Stimulated activated CD4-positive, alpha-beta T cell treated with anti-CD3 and anti-CD28 coated beads, Interleukin-2, amount 100 ng/mL, for 48 hours (primary cell): ENCODE measurements at regions not wholly inside any gene's neighbourhood (a gene's known extent, or its start where the extent isn't known, plus 50 kb on each side); places are given as distances from the start of the nearest gene placed in this dataset.
"Not testable (repeated sequence)": the region's sequence is repeated elsewhere in the genome, so short reads cannot be mapped to it uniquely, and the experiment has no call there.

ENCODE experiments used
- DNase-seq, 2 donors: peaks; one replicate each; pipeline ENCODE4 v3.0.0-alpha.2; 2020

DNA sequence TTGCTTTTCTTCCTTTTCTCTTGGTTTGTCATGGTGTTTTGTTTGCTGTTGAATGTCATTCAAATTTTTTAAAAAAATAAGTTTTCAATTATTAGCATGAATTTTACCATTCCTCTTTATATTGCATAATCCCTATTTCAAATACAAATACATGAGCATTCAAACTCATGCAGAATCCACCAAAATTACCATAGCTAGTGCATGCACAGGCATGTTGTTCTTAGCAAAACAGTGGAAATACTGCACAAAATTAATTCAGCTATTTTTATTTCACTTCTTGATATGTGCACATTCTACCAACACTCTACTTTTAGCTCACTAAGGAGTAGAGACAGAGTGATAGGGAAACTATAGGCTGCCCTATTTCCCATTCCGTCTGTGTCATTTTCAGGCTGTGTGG, 670.1 kb upstream of the LRRN3 start:
- no peak for DNase-seq

DNA sequence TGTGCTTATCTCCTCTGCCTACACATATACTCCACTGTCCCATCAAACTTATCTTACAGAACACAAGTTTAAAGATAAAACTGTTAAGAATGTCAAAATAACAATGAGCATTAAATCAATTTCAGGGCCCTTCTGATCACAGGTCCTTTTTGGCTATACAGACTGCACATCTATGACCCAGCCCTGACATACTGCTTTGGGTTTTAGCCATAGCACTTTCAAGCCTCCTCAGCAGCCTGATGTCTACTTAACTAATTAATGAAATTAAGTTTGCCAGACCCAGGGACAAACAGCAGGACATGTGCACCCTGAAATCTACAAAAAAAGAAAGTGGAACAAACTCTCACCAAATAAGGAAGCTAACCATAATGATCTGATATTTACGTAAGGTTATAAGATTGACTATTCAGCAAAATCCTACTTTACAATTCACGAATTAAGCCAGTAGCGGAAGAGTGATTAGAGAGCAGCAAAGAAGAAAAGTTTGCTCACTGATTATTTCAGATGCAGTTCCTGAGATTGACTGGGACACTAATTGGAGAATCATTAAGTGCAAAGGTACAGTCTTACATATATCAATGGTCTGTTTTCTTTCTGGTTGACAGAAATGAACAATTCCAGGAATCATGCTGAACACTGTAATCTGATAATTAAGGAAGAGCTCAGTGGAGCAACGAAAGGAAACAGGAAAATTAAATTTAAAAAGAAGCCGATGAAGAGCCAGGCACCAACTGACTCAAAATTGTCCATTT, 669.3 kb upstream of the LRRN3 start:
- DNase-seq = no peak

DNA sequence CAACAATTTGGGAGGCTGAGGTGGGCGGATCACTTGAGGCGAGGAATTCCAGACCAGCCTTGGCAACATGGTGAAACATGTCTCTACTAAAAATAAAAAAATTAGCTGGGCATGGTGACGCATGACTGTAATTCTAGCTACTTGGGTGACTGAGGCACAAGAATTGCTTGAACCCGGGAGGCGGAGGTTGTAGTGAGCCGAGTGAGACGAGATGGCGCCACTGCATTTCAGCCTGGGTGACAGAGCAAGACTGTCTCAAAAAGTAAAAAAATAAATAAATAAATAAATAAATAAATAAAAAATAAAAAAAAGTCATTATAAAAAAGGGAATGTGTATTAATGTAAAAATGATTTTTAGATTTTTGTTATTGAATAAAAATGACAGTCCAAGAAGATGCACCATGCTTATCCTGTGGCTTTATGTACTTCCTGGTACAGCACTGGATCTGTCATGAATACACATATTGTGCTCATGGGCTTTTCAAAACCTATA, 658.8 kb upstream of the LRRN3 start:
- no peak for DNase-seq

DNA sequence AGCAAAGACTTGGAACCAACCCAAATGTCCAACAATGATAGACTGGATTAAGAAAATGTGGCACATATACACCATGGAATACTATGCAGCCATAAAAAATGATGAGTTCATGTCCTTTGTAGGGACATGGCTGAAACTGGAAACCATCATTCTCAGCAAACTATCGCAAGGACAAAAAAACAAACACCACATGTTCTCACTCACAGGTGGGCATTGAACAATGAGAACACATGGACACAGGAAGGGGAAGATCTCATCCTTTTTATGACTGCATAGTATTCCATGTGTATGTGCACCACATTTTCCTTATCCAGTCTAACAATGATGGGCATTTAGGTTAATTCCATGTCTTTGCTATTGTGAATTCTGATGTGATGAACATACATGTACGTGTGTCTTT, 652.0 kb upstream of the LRRN3 start:
- DNase-seq = not testable (repeated sequence)

DNA sequence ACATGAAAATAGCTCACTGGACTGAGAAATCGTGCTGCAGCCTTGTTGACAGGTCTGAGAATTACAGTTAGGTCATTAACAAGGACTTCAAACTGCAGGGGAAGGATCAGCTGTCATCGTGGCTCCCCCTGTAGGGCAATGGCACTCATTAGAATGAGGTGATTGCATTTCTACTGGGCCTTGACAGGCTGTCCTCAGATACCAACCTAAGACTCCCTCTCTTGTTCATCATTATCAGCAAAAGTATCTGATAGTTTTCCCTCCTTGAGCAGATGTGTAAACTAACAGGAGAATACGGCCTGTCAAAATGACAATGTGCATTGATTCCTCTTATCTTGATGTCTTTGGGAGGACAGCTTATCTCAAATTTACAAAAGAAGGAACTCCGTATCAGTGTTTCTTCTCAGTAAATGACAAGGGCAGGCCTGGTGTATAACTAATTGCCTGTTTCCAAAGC, 648.5 kb upstream of the LRRN3 start:
- DNase-seq = no peak

DNA sequence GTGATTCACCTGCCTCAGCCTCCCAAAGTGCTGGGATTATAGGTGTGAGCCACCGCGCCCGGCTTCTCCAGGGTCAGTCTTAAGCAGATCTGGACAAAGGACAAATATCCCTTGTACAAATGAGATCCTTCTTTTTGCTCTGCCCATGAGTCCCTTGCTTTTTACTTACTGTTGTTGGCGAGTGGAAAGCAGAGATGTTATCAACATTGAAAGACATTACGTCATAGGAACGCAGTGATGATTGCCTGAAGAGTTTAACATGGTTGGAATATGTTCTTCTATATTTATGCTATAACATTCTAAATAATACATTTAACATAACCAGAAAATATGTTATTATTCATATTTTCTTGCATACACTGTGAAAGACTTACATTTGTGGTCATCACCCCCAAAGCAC, 644.3 kb upstream of the LRRN3 start:
- no peak for DNase-seq

DNA sequence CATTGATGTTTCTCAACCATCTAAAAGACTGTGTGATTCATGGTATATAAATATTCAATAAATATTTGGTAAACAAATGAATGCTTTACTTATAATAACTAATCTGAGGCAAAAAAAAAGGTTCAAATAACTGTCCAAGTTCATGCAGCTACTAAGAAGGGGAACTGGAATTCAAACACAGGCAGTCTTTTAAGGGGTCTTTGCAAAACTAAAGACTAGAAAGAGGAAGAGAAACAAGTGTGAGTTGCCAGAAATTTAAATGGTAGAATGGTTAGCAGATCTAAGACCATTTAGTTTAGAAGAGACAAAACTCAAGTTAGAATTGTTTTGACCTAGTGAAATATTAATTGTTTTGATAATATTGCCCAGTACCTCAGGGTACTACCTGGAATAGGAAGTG, 642.0 kb upstream of the LRRN3 start:
- no peak for DNase-seq

DNA sequence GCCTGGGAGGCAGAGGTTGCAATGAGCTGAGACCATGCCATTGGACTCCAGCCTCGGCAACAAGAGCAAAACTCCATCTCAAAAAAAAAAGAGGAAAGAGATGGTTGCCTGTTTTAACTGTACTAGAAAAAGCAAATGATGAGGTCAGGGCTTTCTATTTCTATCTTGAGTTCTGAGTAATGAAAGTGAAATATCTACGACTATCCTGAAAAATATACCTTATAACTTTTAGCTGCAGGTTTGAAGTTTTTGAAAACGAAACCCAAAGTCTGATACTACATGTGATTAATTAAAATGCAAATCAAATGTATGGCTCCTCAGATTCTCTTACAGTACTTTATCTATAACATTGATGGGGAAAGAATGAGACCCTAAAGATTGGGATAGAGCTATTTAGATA, 636.2 kb upstream of the LRRN3 start:
- no peak for DNase-seq

DNA sequence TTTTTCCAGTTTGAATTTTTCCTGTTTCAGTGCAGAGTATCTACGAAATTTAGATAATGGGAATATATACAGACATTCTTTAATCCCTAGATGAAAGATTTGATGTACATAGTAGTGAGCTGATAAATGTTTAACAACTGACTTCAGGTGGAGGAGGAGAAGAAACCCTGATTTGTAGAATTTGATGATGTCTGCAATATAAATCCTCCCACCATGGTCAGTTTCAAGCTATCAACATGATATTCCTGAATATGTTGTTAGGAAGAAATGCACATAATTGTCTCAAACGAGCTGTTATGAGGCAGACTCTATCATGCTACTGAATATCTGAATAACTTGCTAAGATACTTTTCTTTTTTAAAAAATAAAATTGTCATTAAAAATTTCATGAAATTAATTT, 629.3 kb upstream of the LRRN3 start:
- DNase-seq = no peak

DNA sequence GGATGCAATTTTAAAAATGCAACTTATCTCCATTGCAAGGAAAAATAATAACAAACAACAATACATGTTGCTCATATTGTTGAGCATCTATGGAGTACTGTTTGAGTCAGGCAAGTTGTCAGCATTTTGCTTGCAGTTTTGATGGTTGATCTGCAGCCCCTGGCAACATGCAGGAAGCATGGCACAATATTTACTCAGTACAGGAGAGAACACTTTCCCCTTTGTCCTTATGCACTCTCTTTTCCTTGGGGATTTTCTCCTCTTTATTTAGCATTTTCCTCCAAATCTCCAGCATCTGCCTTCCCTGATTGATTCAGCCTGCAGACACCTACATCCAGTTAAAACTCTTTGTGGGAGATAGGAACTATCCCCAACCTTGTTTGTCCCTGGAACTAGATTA, 620.5 kb upstream of the LRRN3 start:
- DNase-seq = no peak

DNA sequence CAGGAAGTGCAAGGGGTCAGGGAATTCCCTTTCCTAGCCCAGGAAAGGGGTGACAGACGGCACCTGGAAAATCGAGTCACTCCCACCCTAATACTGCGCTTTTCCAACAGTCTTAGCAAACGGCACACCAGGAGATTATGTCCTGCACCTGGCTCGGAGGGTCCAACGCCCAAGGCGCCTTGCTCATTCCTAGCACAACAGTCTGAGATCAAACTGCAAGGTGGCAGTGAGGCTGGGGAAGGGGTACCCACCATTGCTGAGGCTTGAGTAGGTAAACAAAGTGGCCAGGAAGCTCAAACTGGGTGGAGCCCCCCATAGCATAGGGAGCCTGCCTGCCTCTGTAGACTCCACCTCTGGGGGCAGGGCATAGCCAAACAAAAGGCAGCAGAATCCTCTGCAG, 618.5 kb upstream of the LRRN3 start:
- not testable (repeated sequence) for DNase-seq

DNA sequence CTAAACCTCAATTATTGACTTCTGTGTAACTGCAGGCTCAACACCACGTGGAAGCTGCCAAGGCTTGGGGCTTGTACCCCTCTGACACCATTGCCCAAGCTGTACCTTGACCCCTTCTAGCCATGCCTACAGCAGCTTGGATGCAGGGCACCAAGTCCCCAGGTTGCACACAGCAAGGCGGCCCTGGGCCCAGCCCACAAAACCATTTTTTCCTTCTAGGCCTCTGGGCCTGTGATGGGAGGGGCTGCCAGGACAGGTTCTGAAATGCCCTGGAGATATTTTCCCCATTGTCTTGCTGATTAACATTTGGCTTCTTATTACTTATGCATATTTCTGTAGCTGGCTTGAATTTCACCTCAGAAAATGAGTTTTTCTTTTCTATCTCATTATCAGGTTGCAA, 610.0 kb upstream of the LRRN3 start:
- no peak for DNase-seq

DNA sequence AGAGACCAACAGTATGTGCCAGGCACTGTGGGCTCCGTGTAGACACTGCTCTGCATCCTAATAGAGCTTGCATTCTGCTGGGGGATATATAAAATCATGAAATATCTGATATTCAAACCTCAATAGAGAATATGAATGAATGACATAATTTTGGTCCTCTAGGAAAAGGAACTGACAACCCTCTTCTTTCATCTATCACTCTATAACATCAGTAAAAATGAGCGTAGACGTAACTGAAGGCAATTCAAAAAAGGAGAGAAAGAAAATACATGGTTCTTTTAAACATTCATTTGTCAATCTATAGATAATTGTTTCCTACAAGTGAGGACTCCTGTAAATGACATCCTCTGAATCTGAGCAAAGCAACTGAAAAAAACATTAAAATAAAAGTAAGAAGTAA, 607.4 kb upstream of the LRRN3 start:
- no peak for DNase-seq

DNA sequence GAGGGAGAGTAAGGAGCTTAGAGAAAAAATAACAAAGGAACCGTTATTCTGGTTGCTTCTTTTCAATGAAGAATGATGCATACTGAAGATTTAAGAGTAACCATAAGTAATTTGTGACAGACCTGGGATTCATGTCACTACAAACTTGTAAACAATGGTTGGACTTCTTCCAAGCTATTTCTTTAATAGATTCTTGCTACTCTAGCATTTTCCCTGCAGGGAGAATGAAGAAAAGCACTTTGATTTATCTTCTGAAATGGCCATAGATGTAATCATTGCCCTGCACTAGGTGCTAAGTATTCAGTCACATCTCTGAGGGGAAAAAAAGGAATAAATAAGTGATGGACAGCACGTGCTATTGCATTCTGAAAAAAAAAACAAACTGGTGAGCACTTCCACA, 606.6 kb upstream of the LRRN3 start:
- DNase-seq = no peak

DNA sequence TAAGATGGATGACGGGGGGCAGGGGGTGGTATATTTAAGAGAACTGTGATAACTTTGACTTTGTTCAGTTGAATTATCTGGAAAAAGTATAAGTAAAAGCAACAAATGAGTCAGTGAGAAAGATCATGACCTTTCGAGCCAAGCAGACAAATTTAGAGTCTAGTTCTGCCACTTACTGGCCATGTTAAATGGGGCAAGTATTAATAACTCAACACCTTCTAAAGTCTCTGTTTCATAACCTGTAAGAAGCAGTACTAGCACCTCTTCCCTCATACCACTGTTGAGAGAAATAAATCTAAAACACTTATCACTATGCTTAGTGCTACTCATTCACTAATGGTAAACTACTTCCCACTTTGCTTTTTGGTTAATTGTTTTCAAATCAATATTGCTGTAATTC, 604.4 kb upstream of the LRRN3 start:
- DNase-seq = no peak

DNA sequence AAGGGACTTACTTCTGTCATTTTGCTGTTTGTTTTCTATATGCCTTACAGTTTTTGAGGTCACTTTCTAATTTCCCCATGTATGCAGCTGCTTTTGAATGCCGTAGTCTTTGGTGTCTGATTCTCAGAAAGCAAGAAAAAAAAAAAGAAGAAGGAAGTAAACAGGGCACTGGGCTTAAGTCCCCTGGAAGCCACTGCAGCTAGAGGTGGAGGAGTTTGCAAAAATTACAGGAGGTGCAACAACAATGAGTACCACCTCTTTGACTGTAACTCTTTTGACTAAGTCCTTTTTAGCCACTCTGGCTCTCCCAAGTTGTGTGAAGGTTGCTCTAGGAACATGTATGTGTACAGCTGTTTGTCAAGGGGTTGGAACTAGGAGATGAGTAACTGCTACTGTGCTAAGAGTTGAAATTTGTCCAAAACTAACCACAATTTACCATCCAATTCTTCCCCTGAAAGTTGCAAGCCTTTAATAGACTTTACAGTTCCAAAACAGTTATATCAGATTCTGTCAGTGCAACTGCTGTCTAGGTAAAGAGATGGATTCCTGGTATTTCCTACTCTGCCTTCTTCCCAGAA, 588.0 kb upstream of the LRRN3 start:
- no peak for DNase-seq

DNA sequence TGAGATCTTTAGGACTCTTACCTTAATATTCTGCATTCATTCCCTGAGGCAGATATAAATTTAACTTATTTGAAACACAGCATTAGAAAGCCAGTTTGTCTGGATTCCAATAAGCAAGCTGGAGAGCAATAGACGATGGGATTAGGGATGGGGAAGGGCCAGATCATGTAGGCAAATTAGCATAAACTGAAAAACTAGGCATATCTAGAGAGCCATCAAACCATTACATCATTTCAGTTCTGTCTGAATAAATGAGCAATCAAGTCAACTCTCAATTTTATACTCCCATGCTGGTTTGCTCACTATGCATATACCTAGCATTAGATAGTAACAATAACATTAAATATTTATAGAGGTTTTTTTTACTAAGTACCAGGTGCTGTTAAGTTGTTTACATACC, 583.6 kb upstream of the LRRN3 start:
- no peak for DNase-seq

DNA sequence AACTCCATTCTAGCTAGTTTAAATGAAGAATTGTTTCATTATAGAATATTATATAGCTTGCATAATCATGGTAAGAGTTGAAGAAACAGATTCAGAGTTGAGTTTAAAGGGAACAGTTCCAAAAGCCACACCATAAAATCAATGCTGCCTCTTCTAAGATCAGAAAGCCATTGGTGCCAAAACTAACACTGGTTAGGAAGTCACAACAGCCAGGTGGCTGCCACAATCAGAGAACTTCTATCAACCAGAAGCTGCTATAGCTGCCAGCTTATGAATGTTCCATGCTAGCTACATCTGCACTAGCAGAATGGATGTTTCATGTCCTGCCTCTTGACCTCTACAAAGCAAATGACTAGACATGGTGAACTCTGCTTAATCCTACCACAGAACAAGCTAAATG, 583.1 kb upstream of the LRRN3 start:
- no peak for DNase-seq

DNA sequence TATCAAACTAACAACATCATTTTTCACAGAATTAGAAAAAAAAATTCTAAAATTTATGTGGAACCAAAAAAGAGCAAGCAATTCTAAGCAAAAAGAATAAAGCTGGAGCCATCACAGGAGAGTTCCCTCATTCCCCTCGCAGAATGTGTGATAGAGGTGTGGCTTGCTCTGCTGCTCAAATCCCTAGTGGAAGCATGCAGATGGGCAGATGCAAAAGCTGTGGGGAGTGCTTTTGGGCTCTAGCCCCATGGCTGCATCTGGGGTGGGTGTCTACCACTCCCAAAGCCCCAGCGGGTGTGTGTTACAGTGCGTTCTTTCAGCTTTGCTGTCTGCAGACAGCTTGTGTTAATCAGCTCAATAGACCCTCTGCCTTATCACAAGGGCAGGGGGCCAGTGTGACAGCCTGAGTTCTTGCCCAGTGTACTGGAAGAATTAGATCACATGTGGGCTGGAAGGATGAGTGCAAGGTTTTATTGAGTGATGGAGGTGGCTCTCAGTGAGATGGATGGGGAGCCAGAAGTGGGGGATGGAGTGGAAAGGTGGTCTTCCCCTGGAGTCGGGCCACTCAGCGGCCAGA, 575.9 kb upstream of the LRRN3 start:
- not testable (repeated sequence) for DNase-seq

DNA sequence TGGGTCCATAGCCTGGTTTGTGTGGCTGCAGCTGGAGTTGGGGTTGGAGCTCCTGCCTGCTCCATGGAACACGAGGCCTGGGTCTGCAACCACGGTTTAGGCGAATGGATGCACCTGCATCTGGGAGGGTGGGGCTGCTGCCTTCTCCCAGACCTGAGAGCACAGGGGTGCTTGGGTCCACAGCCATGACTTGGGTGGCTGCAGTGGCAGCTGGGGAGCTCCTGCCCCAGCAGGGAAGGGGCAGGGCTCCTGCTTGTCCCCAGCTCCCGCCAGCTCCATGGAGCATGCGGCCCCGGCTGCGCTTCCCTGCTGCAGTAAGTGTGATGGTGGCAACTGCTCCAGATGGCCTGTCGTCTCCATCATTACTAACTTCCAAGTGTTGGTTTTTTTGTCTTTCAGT, 571.1 kb upstream of the LRRN3 start:
- DNase-seq = no peak

DNA sequence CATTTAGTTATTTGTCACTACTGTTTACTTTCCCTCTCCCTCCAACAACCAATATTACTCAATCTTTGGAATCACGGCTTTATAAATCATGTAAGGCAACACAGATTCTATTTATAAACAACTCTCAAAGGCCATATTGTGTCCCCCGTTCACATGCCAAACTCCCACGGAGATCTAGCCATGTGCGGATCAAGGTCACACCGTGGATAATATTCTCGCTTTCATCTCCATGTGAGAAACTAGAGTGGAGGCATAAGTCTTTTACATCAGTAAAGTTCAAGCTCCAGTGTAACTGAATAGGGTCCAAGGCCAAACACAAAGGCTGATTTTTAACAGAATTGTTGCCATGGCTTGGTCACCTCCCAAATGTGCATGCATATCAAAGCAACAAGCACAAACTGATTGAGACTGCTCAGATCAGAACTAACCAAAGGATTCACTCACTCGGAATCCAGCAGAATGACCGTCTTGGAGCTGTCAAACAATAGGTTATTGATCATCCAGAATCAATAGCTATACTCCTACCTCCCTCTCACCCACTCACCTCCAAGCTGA, 569.5 kb upstream of the LRRN3 start:
- DNase-seq = no peak

DNA sequence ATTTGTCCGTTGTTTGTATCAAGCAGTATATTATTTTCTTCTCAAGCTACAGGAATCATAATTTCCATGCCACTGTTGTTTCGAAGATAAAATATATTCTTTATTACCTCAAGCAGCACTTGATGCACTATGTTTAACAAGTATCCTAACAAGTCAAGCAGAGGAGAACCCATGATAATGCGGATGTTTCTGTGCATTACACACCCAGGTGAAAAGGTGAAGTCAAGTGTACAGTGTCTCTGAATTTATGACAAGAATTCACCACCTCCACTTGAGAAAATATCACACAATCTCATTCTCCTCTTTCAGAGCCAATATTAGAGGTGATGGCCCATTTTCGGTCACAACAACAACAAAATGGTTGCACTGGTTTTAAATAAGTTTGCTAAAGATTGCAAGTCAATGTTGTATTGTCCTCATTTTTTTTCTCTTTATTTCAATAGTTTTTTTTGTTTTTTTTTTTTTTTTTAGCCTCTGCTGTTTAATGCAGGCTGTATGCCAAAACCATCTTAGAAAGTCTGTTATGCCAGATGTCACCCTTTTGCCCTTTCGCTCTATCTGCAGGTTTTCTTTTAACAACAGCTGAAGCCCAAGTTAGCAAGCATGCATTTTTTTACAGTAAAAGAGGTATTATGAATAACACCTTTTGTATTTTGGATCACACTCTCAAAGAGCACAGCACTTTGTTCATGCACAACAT, 568.7 kb upstream of the LRRN3 start:
- no peak for DNase-seq

DNA sequence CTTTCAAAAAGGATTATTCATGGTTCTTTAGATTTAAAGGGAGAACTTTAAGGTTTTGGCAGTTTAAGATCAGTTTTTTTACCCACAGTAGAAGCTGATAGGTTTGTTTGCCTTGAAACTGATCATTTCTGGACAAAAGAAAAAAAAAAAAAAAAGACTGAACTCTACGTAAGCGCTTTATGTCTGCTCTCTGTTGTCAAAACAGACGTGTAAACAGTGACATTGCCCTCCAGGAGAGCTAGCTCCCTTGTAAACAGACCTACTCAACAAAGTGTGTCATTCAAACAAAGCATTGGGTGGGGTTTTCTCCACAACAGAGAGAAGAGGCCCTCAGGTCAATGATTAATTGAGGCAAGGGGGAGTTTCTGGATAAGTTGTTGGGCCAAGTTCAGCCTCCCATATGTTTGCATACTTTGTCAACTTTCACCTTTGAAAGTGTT, 568.1 kb upstream of the LRRN3 start:
- no peak for DNase-seq
